Skin of body (tissue), 1 donor: ENCODE measurements at regions not wholly inside any gene's neighbourhood (a gene's known extent, or its start where the extent isn't known, plus 50 kb on each side); places are given as distances from the start of the nearest gene placed in this dataset.
"Not testable (repeated sequence)": the region's sequence is repeated elsewhere in the genome, so short reads cannot be mapped to it uniquely, and the experiment has no call there.

Experiments
- DNase-seq: peaks from one replicate; lab custom pipeline; 2025; lab: John Stamatoyannopoulos, UW

GRCh38 chr16:65704866-65705265 is 583.0 kb upstream of the CDH11 start:
- no peak for DNase-seq

GRCh38 chr16:65702707-65703402 is 581.0 kb upstream of the CDH11 start:
- no peak for DNase-seq

DNA sequence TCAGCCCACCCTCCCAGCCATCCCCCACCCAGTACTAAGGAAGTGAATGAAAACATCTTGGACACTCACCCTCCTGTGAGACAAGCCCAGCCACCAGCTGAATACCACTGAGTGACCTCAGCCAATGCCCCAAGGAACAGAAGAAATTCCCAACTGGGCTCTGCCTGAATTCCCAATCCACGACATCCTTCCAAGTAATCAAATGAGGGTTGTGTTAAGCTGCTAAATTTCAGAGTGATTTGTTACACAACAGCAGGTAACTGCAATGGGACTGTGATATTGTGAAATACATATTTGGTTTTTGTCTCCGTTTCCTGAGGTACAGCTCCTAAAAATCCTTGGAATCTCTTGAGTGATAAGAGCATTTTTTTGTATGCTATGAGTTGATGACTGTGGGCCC is 578.7 kb upstream of the CDH11 start:
- DNase-seq, result no peak

DNA sequence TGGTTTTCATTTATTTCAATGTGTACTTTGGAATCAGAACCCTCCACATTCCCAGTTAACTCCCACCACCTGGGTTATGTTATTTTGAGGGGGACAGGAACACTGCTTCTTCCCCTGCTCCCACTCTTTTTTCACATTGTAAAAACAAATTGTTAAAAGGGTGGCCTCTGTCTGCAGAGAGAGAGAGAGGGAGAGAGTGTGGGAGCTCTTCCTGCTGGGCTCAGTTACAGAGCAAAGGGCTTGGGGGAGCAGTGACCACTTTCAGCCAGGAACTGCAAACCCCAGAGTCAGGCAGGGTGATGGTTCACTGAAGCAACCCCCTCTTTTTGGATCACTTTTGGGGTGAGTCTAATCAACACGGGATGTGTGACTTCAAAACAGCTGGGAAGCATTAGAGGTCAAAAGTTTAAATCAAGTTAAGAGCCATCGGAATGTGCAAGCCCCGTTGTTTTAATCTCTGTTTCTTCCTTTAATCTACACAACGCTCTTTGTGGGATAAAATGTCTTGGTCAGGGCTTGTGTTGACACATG is 577.0 kb upstream of the CDH11 start:
- peak; percentile 58 for DNase-seq

DNA sequence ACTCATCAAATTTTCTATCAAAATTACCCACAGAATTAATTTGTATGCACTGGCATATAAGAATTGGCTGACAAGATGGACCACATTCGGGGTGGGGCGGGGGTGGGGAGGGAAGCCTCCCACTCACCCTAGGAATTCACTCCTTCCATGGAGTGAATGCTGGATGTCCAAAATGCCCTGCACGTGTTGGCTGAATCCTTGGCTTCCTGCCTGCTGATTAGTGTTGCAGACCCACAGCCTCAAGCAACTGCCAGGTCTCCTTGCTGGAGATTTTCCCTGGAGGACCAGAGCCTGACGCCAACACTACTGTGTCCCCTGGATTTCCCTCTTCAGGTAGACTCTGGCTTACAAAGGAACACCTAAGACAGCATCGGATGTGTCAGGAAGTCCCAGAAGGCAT is 575.7 kb upstream of the CDH11 start:
- DNase-seq, result no peak

- no peak for DNase-seq
Measured at GRCh38 chr16:65697065-65697464, 575.2 kb upstream of the CDH11 start.

DNA sequence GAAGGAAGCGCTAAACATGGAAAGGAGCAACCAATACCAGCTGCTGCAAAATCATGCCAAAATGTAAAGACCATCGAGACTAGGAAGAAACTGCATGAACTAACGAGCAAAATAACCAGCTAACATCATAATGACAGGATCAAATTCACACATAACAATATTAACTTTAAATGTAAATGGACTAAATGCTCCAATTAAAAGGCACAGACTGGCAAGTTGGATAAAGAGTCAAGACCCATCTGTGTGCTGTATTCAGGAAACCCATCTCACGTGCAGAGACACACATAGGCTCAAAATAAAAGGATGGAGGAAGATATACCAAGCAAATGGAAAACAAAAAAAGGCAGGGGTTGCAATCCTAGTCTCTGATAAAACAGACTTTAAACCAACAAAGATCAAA is 570.0 kb upstream of the CDH11 start:
- DNase-seq, result not testable (repeated sequence)

GRCh38 chr16:65689726-65690125 is 567.9 kb upstream of the CDH11 start:
- no peak for DNase-seq

- no peak for DNase-seq
Measured at GRCh38 chr16:65688301-65688700, 566.4 kb upstream of the CDH11 start.

DNA sequence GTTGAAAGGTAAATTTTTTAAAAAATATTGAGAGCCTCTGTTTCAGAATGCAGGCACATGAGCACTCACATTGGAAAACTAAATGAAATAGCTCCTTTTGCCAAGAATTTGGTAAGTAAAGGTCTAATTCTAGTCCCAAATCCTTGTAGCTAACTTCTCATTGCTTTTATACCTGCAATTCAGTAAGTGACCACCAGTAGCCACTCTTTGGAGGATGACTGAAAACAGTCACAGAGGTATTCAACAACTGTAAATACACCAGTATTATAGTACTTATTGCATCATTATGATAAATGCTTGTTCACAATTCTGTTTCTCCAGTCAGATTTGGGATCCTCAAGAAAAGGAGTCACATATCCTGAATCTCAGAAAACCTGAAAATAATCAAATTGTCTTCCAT is 562.4 kb upstream of the CDH11 start:
- no peak for DNase-seq

DNA sequence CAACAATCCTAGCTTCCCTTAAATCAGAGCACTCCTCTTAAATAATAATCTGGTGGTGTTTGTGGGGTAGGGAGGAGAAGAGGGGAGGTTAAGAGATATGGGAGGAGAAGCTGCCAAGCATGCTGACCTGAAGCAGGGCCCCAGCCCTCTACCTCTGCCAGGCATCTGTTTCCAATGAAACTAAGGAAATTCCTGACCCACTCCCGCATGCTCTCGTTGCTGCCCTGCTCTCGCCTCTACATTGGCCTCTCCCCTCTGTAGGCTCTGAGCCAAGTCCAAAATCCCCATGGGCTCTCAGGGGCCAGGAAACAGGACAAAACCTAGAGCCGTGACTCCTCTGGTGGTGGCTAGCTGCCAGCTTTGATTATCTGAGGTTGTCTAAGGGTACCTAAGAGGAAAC is 559.5 kb upstream of the CDH11 start:
- DNase-seq, result no peak

DNA sequence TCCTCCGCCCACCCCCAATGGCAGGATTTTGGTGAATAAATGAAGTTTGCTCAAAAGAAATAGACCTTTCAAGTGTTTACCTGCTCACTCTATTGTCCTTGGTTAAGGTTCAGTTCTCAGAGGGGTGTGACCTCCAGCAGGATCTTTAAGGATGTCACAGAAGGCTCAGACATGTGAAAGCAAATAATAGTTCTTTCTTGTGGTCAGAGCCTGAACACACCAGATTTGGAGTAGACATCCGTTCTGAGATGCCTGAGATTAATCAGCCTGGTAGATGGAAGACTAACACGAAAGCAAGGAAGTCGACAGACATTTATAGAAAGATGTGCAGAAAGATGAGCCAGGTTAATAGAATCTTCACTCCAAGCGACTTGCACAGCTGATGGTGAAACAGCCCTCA is 557.9 kb upstream of the CDH11 start:
- no peak for DNase-seq

DNA sequence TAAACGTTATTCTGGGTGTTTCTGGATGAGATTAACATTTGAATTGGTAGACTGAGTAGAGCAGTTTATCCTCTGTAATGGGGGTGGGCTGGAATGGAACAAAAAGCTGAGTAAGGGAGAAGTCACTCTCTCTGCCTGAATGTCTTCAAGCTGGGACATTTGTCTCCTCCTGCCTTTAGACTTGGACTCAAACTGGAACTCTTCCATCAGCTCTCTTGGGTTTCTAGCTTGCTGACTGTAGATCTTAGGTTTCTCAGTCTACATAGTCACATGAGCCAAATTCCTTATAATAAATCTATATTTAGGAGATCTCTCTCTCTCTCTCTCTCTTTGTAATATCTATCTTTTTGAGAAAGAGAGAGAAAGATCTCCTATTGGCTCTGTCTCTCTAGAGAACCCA is 553.3 kb upstream of the CDH11 start:
- no peak for DNase-seq

DNA sequence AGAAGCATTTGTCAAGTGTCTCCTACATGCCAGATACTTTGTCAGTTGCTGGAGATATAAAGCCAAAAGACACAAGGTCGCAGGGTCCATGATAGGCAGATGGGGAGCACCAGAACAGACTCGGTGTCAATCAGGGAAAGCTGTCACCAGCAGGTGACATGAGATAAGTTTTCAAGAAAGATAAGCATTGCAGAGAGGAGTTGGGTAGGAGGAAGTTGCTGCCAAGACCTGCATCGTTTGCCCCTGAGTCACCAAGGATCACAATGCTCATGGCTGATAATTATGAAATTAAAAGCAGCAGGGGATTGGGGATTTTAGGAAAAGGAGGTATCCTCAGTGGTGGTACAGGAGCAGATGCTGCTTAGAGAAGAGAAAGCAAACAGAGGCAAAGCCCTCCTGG is 551.1 kb upstream of the CDH11 start:
- no peak for DNase-seq

DNA sequence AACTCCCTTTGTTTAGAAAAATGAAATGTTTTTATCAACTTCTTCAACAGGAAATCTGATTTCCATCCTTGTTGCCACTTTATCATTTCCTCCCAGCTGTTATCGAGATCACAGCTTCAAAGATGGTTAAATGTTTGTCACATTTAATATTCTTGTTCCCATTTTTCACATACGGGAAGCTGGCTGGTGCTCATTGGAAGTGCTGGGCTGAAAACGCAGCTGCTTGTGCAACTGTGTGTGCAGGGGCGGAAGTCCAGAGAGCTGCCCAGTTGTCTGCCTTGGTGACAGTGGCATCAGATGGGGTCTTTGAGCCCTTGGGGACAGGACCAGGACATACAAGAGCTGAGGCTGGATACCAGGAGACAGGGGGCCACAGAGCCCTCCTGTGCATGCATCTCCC is 549.2 kb upstream of the CDH11 start:
- no peak for DNase-seq

DNA sequence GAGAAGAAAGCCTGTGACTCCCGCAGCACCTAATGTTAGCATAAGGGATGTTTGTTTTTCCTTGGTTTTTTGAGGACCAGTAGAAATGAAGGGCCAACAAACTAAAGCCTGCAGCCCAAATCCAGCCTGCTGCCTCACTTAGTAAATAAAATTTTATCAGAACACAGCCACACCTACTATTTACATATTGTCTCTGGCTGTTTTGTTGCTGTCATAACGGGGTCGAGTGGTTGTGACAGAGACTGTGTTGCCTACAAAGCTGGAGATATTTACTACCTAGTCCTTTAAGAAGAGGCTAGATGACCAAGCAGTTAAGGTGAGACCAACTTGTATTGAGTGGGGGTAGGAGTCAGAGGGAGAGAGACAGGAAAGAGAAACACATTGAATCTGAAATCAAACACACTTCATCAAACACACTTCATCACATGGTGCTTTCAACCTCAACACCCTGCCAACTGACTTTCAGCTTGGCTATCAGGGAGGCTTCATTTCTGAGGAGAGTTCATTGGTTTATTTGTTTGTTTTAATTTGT is 546.3 kb upstream of the CDH11 start:
- no peak for DNase-seq

DNA sequence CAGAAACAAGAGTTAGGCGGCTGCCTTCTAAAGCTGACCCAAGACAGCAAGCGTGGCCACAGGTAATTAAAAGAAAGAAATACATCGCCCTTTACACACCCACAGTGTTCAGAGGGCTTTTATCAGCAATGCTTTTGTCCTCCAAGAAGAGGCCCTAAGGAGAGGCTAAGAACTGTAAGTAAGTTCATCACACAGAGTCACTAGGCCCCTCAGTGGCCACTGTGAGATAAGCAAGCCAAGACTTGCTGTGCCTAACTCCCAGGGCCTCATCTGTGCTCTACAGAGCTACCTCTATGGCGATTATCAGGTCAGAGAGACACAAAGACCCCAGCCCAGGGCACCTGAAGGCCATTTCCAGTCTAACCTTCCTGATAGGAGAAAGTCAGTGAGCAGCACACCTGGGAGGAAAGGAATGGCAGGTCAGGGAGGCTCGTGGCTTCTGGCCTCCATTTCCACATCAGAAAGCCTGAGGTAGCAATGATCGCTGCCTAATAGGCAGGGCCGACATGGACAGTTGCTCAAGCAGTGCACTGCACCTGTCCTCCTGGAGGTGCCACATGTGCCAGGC is 545.2 kb upstream of the CDH11 start:
- DNase-seq, result no peak

- no peak for DNase-seq
Measured at GRCh38 chr16:65666132-65666941, 544.5 kb upstream of the CDH11 start.

DNA sequence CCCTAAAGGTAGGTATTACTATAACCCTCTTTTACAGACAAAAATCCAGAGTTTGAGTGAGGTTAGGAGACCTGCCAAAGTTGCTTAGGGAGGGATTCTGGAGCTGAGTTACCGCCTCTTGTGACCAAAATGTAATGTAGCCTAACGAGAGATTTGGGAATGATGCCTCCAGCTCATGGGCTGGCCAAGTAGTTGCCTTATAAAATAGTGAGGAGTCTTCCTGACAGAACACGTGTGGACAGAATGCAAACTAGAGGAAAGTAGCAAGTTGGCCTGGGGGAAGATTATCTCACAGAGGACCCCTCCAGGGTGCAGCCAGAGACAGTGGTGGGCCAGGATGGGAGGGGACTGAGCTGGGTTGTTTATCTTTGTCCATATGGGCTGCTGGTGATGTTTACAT is 543.7 kb upstream of the CDH11 start:
- DNase-seq, result no peak

DNA sequence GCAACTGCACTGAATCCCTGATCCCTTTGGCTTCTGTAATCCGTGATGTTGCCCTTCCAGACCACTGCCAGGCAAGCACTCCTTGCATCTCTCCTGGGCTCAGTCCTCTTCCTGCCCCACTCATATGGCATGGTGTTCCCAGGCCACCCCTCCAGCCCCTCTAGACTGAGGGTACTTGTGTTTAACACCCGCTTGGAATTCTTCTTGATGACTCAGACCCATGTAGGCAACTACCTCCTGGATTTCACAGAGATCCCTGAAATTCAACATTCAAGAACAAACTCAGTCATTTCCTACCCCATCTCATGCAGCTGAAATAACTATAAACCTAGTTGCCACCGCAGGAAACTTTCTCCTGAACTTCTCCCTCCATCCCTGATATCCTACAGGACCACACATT is 541.9 kb upstream of the CDH11 start:
- DNase-seq, result no peak

DNA sequence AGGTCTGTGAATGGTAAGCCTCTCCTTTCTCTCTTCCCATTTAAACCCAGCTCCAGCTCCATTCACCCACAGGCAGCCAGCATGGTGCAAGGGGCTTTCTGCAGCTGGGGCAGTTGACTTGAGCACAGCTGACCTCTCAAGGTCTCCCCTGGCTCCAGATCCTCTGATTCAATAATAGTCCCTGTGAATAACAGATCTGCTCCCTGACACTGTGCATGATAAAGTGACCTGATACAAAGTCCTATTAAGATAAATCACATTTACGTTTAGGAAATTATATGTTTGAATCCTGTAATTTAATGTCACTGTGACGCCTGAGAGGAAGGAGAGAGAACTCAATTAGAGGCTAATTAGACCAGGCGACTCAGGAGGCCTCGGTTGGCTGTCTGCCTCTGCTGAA is 540.4 kb upstream of the CDH11 start:
- DNase-seq, result no peak

GRCh38 chr16:65661558-65661957 is 539.7 kb upstream of the CDH11 start:
- no peak for DNase-seq
